ENCODE measurements at regions not wholly inside any gene's neighbourhood (a gene's known extent, or its start where the extent isn't known, plus 50 kb on each side); places are given as distances from the start of the nearest gene placed in this dataset.

DNA sequence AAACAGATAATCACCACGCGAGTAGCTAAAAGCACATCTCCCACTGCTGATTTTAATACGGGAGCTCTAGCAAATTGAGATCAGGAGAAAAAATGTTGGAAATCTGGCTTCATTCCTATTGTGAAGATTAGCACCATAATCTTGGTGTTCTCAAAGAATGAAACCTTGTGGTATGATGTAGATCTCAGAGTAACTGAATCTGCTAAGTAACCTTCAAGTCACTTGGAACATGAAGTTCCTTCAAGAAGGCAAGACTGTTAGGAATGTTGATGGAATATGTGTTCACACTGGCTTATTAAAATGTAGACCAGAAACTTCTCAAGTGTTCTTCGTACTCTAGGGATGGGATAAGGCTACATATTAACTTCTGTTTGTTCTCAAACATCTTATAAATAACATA lies 117.4 kb upstream of the CHRM3 start:
- DNase-seq (ENCODE audit: extremely low spot score, insufficient read length, low read depth) (no peak), FAIRE-seq (no peak)

DNA sequence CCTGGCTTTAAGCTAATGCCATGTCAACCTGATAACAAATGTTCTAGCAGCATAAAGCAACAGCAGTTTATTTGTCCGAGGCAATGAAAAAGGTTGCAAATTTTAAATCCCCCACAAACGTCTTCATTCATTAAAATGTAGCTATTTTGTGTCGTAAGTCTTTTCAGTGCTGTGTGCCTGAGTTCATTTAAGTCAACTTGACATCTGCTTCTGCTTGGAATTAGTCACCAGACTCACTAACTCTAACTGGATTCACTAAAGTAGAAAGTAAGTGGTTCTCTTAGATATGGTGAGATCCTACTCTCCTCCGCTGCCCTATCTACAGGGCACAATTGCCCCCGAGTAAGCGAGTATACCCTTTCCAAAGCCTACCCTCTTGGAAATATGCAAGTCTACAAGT lies 118.4 kb upstream of the CHRM3 start:
- no peak for DNase-seq (ENCODE audit: extremely low spot score, insufficient read length, low read depth)
- FAIRE-seq, result no peak

DNA sequence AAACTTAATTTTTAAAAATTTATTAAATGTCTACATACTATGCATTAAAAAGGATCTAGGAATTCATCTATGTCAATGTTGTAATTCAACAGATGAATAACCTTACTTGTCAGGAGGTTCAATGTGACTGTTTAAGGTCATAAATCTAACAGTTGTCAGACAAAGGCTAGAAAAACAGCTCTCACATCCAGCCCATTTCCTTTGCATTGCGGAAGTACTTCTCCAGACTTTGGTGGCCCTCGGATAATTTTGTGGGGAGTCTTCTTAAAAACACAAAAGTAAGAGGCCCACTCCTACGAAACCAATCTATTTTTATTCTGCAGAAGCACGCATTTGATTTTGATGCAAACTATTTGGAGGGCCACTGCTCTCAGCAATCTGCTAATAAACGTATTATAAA lies 122.6 kb upstream of the CHRM3 start:
- DNase-seq (ENCODE audit: extremely low spot score, insufficient read length, low read depth), result no peak
- FAIRE-seq, result no peak

DNA sequence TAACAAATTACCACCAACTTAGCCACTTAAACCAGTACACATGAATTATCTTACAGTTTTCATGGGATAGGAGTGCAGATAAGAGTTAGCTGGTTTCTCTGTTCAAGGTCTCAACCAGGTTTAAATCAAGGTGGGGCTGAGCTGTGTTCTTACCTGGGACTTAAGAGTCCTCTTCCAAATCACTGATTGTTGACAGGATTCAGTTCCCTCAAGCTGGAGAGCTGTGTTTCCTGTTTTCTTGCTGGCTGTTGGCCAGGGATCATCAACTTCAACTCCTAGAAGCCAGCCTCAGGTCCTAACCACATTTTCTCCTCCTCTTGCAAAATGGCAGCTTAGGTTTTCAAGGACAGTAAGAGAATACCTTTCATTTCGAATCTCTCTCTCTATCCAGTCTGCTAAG lies 123.8 kb upstream of the CHRM3 start:
- FAIRE-seq (no peak), DNase-seq (ENCODE audit: extremely low spot score, insufficient read length, low read depth) (no peak)

DNA sequence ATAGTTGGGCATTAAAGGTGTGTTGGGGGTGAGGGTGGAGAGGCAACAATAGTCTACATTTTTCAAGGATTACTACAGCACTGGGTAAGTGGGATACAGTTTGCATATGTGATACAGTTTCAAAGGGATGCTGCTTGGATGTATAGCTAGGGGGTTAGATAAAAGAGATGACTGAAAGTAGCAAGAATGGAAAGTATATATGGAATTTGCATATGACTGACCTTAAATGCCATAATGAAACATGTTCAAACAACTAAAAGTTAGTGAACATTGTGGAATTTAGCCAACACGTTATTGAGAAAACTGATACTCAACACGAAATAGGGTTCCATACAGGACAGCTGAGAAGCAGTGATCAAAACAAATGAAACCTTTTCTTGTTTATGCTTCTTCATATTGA lies 124.8 kb upstream of the CHRM3 start:
- DNase-seq (ENCODE audit: extremely low spot score, insufficient read length, low read depth), result no peak
- no peak for FAIRE-seq

DNA sequence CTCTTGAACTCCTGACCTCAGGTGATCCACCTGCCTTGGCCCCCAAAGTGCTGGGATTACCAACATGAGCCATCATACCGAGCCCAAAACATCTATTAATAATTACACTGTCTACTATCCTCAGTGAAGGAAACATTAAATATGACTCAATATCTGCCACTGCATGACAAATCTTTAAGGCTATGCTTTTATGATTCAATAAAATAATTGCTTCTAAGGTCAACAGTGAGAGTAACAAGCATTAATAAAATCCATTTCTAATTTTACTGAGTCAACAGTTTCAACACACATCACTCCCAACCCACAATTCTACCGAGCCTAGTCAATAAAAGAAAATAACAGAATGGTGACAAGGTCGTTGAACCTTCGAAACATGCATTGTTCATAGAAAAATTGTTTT lies 125.5 kb upstream of the CHRM3 start:
- DNase-seq (ENCODE audit: extremely low spot score, insufficient read length, low read depth) (no peak), FAIRE-seq (no peak)

DNA sequence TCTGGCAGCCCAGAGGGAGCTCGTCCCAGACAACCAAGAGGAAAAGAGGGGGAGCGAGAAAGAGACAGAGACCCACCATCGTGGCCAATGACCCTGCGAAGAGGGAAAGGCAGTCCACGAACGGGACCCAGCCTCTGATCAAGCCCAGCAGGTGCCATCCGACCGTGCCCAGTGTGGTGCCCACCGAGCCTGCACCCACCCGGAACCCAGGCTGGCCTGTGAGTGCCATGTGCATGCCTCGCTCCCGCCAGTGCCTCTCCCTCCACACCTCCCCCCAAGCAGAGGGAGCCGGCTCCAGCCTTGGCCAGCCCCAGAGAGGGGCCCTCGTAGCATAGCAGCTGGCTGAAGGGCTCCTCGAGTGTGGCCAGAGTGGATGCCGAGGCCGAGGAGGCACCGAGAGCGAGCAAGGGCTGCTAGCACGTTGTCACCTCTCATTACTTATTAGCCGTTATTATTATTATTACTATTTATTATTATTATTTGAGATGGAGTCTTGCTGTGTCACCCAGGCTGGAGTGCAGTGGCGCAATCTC lies 130.7 kb upstream of the CHRM3 start:
- FAIRE-seq, result no peak
- no peak for DNase-seq (ENCODE audit: extremely low spot score, insufficient read length, low read depth)

DNA sequence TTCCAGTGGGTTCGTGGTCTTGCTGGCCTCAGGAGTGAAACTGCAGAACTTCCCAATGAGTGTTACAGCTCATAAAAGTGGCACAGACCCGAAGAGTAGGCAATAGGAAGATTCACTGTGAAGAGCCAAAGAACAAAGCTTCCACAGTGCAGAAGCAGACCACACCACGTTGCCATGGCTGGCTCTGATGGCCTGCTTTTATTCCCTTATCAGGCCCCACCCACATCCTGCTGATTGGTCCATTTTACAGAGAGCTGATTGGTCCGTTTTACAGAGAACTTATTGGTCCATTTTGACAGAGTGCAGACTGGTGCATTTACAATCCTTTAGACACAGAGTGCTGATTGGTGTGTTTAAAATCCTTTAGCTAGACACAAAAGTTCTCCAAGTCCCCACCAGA lies 131.4 kb upstream of the CHRM3 start:
- DNase-seq (ENCODE audit: extremely low spot score, insufficient read length, low read depth), result no peak
- FAIRE-seq, result no peak

DNA sequence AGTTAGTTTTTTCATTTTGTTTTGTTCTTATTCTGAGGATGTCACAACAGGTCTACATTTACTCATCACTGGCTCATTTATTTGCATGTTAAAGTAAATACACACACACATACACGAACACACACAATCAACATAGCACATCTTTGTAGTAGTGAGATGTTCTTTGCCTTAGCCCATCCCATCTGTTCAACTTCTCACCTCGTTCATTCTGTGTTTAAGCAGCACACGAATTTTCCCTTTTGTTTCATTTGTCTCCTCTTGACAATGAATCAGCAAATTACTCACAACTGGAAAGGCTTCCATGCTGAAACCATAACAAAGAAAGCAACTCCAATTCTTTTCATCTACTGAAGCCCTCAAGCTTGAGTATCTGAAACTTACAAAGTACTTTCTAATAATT lies 133.3 kb upstream of the CHRM3 start:
- DNase-seq (ENCODE audit: extremely low spot score, insufficient read length, low read depth), result no peak
- FAIRE-seq, result no peak

DNA sequence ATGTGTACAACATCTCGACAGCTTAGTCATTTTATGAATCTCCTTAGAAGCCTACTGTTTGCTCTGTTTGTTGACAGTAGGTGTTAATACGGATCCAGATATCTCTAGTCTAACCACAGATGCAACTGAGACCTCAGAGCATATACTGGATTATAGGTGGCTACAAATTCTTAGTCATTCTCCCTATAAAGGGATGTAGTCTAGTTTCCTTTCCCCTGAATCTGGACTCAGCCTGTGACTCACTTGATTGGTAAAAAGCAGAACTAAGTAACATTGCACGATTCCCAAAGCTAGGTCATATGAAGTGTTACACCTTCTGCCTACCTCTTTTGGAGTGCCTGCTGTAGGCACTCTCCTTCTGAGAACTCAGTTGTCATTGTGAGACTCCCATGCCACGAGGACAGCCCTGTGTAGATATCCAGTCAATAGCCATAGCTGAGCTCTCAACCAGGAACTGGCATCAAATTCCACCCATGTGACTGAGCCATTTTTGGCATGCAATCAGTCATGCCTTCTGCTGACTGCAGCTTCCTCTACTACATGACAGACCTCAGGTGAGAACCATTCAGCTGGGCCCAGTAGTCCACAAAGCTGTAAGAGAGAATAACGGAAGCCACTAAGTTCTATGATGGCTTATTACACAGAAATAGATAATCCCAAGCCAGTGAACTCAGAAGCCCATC lies 135.9 kb upstream of the CHRM3 start:
- DNase-seq (ENCODE audit: extremely low spot score, insufficient read length, low read depth) (no peak), FAIRE-seq (no peak)

DNA sequence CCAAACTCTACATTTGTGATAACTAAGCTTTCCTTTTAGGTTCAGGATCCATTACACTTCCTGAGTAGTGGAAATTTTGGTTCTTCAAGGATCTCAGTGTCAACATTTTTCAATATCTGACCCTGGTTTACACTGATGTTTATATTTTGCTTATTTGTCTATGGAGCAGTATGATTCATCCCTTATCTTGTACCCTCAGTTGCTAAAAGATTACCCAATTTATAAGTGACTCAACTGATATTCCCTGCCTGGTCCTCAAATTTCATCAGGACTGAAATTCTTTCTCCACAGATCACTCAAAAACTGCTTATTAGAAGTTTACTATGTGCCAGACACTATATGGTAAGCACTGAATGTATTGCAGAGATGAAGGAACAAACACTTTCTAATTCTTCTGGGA lies 139.1 kb upstream of the CHRM3 start:
- no peak for DNase-seq (ENCODE audit: extremely low spot score, insufficient read length, low read depth)
- FAIRE-seq, result no peak

DNA sequence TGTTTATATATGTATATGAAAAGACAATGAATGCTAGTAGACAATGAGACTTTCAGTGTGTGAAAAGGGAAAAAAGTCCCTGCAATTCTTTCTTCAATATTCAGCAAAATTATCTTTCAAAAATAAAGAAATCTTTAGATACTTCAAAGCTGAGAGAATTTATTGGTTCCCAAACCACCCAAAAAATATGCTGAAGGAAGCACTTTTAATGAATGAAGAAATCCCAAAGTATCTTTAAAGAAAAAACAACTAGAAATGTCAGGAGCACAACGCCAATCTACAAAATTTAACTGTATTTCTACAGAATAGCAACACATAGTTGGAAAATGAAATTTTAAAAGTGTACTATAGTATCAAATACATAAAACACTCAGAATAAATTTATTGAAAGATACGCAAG lies 142.3 kb upstream of the CHRM3 start:
- no peak for FAIRE-seq

DNA sequence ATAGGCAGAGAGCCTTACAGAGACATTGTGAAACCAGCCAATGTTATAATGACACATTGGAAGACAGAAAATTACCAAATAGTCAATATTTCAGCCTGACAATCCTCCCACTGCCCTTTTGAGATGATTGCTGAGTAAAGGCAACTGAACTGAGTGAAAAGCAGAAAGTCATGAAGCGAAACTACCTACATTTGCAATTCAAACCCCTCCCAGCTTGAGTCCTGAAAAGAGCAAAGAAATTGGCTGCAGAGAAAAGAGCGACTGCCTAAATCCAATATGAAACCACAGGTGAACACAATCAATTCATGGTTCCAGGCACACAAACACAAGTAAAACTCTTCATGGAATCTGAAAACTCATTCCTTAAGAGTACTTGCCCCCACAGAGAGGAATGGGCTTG lies 143.4 kb upstream of the CHRM3 start:
- DNase-seq (ENCODE audit: extremely low spot score, insufficient read length, low read depth) (no peak), FAIRE-seq (no peak)

More for the DNA sequence above, 142.3 kb upstream of the CHRM3 start:
- no peak for DNase-seq (ENCODE audit: extremely low spot score, insufficient read length, low read depth)

DNA sequence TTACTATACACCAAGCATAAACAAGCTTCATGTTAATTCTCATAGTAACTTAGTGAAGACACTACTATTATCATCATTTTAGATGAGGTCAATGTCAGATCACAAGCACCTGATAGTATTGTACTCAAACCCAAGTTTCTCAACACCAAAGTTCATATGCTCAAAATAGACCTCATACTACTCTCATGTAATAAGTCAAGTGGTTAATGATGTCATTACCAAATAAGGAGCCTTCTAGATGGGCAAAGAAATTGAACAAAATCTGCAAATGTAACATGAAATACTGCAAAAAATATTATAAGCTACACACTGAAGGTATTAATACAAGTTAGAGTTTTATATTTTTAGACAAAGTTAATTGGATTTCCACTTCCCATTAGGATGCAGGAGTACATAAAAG lies 144.0 kb upstream of the CHRM3 start:
- FAIRE-seq (no peak), DNase-seq (ENCODE audit: extremely low spot score, insufficient read length, low read depth) (no peak)

DNA sequence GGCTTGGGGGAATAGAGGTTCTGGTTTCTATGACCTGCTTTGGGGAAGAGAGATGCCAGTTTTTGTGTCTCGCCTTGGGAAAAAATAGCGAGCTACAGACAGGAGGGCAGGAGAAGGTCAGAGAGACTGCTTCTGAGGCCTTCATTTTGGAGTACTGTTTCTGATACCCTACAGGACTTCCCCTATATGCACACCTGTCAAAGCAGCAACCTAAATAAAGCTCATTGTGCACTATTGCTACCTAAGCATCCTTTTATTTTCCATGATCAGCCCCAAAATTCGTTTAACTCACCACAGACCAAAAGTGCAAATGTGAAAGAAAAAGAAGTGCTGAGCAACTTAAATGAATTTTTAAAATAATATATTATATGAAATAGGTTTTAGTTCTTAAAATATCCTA lies 145.6 kb upstream of the CHRM3 start:
- FAIRE-seq (no peak), DNase-seq (ENCODE audit: extremely low spot score, insufficient read length, low read depth) (no peak)

DNA sequence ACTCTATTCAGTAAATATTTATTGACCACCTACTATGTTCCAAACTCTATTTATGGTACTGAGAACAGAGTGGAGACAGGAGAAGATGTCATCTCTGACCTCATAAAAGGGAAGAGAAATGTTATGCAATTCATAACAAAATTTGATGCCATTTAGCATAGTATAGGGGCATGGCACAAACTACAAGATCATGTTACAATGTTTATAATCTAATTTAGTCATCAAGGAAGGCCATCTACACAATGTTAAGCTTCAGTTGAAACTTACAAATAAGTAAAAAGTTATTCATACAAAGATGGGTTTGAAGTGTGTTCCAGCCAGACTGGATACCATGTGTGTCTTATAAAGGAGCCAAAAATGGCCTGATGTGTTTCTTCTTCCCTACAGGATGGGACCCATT lies 146.8 kb upstream of the CHRM3 start:
- DNase-seq (ENCODE audit: extremely low spot score, insufficient read length, low read depth) (no peak), FAIRE-seq (no peak)

DNA sequence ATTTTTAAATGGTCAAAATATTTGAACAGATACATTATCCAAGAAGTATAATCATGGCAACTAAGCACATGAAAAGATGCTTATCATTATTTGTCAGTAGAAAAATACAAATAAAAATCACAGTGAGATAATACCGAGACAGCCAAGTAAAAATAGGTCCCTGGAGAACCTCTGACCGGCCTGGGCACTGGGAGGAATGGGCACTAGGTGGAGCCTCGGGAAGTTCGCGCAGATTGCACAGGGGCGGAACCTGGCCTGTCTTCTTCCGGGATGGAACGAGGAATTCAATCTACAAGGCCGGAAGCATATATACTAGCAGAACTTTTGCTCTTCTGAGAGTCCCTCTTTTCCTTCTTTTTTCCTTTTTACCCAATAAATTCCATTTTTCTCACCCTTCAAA lies 148.5 kb upstream of the CHRM3 start:
- DNase-seq (ENCODE audit: extremely low spot score, insufficient read length, low read depth) (no peak), FAIRE-seq (no peak)

DNA sequence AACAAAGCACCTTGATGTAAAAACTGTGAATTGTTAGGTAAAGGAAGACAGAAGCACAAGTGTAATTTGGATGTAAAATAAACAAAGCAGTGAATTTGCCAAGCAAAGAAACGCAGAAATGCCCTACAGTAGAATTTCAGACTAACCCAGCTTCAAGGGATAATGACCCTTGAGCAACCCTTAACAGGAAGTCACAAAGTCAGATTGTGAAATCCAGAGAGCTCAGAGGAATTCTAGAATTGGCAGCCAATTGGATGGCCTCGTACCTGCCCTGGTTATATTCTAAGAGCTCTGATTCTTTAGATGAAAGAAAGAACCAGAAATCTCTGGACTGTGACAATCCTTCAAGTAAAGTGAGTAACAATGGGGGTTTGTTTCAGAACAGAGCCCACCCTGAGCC lies 152.7 kb upstream of the CHRM3 start:
- FAIRE-seq, result no peak
- DNase-seq (ENCODE audit: extremely low spot score, insufficient read length, low read depth), result no peak

DNA sequence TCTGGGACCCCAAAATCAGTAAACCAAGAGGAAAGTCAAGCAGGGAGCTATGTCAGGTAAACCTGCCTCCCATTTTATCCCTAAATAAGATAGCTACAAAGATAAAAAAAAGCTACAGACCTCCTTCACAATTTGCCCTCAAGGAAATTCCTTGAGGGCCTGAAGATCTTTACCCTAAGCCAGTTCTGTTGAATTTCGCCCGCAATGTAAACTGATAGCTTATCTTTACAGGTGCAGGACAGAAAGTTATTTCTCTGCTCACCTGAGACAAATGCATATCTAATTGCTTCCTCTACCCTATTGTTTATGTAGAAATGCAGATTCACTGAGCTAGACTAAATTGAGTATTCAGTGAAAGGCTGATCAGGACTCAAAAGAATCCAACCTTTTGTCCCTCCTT lies 153.4 kb upstream of the CHRM3 start:
- no peak for FAIRE-seq

DNA sequence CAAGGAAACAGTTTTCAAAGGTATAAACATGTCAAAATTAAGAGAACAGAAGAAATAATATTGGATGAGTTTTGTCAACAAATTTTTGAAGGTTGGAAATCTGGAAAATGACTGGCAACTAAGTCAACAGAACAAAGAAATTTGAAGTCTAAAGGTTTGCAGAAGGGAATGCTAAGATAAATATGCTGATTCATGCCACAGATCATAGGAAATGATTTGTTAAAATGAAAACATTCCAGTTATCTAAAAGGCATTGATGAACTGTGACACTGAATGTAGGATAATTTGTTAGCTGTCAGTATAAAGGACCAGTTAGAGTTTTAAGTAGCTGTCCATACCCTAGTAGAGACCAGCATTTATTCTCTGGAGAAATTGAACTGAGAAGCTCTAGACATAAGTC lies 157.9 kb upstream of the CHRM3 start:
- DNase-seq (ENCODE audit: extremely low spot score, insufficient read length, low read depth), result no peak
- no peak for FAIRE-seq

More for the DNA sequence above, 153.4 kb upstream of the CHRM3 start:
- DNase-seq (ENCODE audit: extremely low spot score, insufficient read length, low read depth), result no peak

DNA sequence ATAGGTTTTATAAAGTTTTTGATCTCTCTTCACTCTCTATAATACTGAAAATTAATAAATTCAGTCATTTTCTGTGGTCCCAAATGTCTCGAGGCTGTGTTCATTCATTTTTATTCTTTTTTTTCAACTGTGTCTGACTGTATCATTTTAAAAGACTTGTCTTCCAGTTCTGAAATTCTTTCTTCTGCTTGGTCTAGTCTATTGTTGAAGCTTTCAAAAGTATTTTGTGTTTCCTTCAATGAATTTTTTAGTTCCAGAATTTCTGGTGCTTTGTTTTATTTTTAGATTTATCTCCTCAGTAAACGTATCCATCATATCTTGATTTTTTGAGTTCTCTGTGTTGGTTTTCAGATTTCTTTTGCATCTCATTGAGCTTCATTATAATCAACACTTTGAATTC lies 161.0 kb upstream of the CHRM3 start:
- DNase-seq (ENCODE audit: extremely low spot score, insufficient read length, low read depth) (no peak), FAIRE-seq (no peak)

DNA sequence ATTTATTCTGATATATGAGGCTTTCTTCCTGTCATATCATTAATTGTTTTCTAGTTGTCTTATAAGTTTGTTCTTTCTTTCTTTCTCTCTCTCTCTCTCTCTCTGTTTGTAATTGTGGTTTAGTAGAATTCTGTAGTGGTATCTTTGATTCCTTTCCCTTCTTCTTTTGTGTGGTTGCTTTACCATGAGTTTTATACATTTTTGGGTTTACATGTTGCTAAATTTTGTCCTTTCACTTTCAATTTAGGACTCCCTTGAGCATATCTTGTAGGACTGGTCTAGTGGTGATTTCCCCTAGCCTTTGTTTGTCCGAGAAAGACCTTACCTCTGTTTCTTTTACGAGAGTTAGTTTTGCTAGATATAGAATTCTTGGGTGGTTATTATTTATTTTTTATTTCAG lies 162.3 kb upstream of the CHRM3 start:
- no peak for FAIRE-seq
- no peak for DNase-seq (ENCODE audit: extremely low spot score, insufficient read length, low read depth)

Data from GM18507 (cell line).